ENCODE measurements at regions not wholly inside any gene's neighbourhood (a gene's known extent, or its start where the extent isn't known, plus 50 kb on each side); places are given as distances from the start of the nearest gene placed in this dataset.

GRCh38 chr18:40855661-40856060 lies 1099.4 kb upstream of the PIK3C3 start:
- no peak overlapping the region for H4K5ac ChIP-seq (ENCODE audit: insufficient read length, low read depth, low read length)
- POLR2A ChIA-PET (ENCODE audit: partially characterized antibody), result no interaction called here
- no peak overlapping the region for H2BK120ac ChIP-seq (replicated peaks; ENCODE audit: low read depth, low read length)
- H4K20me1 ChIP-seq (replicated peaks in 1 of 2; ENCODE audit: control insufficient read depth in 1 of 2, insufficient read depth in 2 of 2, low read length in 2 of 2), result no peaks in the 10 kb centered on the region
- no peak for TF ChIP-seq GABPA (IDR thresholded peaks at IDR 0.05; ENCODE audit: borderline replicate concordance, insufficient read depth, low read length)
- no peak for TF ChIP-seq POLR2AphosphoS5 (IDR thresholded peaks at IDR 0.05; ENCODE audit: low read depth, low read length)
- no peak for TF ChIP-seq MAX (IDR thresholded peaks at IDR 0.05)
- no peak for TF ChIP-seq ASH2L (IDR thresholded peaks at IDR 0.05; ENCODE audit: low read length)
- TF ChIP-seq SP4 (IDR thresholded peaks at IDR 0.05; ENCODE audit: low read length), result no peak
- TF ChIP-seq RAD21 (IDR thresholded peaks at IDR 0.05 in 1 of 2, conservative IDR thresholded peaks at IDR 0.05 in 1 of 2; ENCODE audit: low read depth in 2 of 2, low read length in 2 of 2), result no peak
- no peak for TF ChIP-seq SIX5 (IDR thresholded peaks at IDR 0.05; ENCODE audit: low read depth, low read length)
- TF ChIP-seq KDM4A (IDR thresholded peaks at IDR 0.05; ENCODE audit: low read depth, low read length, severe bottlenecking), result no peak
- TF ChIP-seq E2F6 (IDR thresholded peaks at IDR 0.05), result no peak
- TF ChIP-seq RXRA (IDR thresholded peaks at IDR 0.05; ENCODE audit: insufficient read depth, low read depth, low read length), result no peak
- TF ChIP-seq CREB1 (IDR thresholded peaks at IDR 0.05), result no peak
- TF ChIP-seq EP300 (IDR thresholded peaks at IDR 0.05; ENCODE audit: borderline replicate concordance in 1 of 2, low read depth in 2 of 2, low read length in 2 of 2), result no peak
- no peak for TF ChIP-seq EZH2 (IDR thresholded peaks at IDR 0.05; ENCODE audit: low read depth, low read length, severe bottlenecking)
- no peak for TF ChIP-seq MAFK (IDR thresholded peaks at IDR 0.05; ENCODE audit: low read depth, low read length)
- H3K23ac ChIP-seq (ENCODE audit: insufficient read length), result no peak overlapping the region
- H3K14ac ChIP-seq (ENCODE audit: insufficient read length), result no peak overlapping the region
- no peak overlapping the region for H2AK5ac ChIP-seq (ENCODE audit: low read depth, low read length)
- no peaks in the 10 kb centered on the region for H3K23me2 ChIP-seq (ENCODE audit: low read depth, low read length)
- H2BK5ac ChIP-seq (ENCODE audit: low read depth, low read length), result no peak overlapping the region
- no peaks in the 10 kb centered on the region for H3K9me3 ChIP-seq (ENCODE audit: insufficient read depth in 2 of 2, low read depth in 1 of 2, low read length in 1 of 2)
- no peak overlapping the region for H2BK20ac ChIP-seq (ENCODE audit: low read length)
- no peaks in the 10 kb centered on the region for H3K36me3 ChIP-seq (ENCODE audit: control insufficient read depth in 2 of 4, insufficient read depth in 4 of 4, low read length in 3 of 4)
- H3K27ac ChIP-seq (ENCODE audit: low read depth, low read length), result no peak overlapping the region
- no peak for FAIRE-seq
- no peak overlapping the region for H3K4ac ChIP-seq (replicated peaks; ENCODE audit: insufficient read length, low read depth, low read length)
- no peak overlapping the region for H4K91ac ChIP-seq (replicated peaks; ENCODE audit: insufficient read length, low read length)
- H3K9ac ChIP-seq (replicated peaks in 1 of 4; ENCODE audit: extremely low read depth in 1 of 4, low read depth in 3 of 4, low read length in 3 of 4), result no peak overlapping the region
- no peak for DNase-seq (ENCODE audit: low read depth in 1 of 2, low spot score in 2 of 2)
- H2BK12ac ChIP-seq (ENCODE audit: low read depth, low read length), result no peak overlapping the region
- CTCF ChIA-PET (ENCODE audit: partially characterized antibody), result interaction anchor here (0.7 kb wide), 1 partner anchor 63 kb away, joined by 3 read pairs; no protein-coding TSS in a partner anchor
- peak overlapping the region; percentile 88; the same call in 1 of the 2 replicates for H2AFZ ChIP-seq (ENCODE audit: low read length)
- no peak overlapping the region for H4K8ac ChIP-seq (ENCODE audit: extremely low read depth, insufficient read depth, low read length)
- no peak overlapping the region for H3K18ac ChIP-seq (ENCODE audit: extremely low read depth, low read length)
- H3K79me2 ChIP-seq (ENCODE audit: control insufficient read depth in 1 of 2, insufficient read depth in 2 of 2, low read length in 2 of 2), result no peaks in the 10 kb centered on the region
- no peaks in the 10 kb centered on the region for H3K79me1 ChIP-seq (ENCODE audit: low read depth, low read length)
- 96% methylated on average over 4 of the region's 4 CpGs; no CpG with 5 or more reads in 1 of the 2 experiments for WGBS, 2 experiments (ENCODE audit: extremely low coverage in 1 of 2, insufficient coverage in 1 of 2, insufficient read length in 1 of 2, insufficient replicate concordance in 2 of 2, low coverage in 1 of 2, low lambda C conversion rate in 2 of 2, missing lambda C conversion rate in 1 of 2)
- H3K27me3 ChIP-seq (replicated peaks in 1 of 4; ENCODE audit: control insufficient read depth in 3 of 4, extremely low read depth in 1 of 4, insufficient read depth in 3 of 4, low read length in 3 of 4), result no peaks in the 10 kb centered on the region
- no peak overlapping the region for H3K4me3 ChIP-seq (ENCODE audit: extremely low read depth in 1 of 4, insufficient read depth in 2 of 4, low read depth in 3 of 4, low read length in 4 of 4)
- no peak overlapping the region for H2BK15ac ChIP-seq (ENCODE audit: low read length)
- no peak overlapping the region for H3K4me2 ChIP-seq (ENCODE audit: insufficient read depth in 1 of 2, low read depth in 2 of 2, low read length in 2 of 2)
- H3K56ac ChIP-seq (replicated peaks; ENCODE audit: insufficient read length, low read depth, low read length), result no peak overlapping the region
- peaks cover 0 to 2% (median 0%) of the 10 kb centered on the region in 4 experiments; a peak in 2 of 7 replicates for H3K4me1 ChIP-seq (replicated peaks in 1 of 4; ENCODE audit: control insufficient read depth in 3 of 4, insufficient read depth in 4 of 4, low read length in 3 of 4)

Data from H1 (cell line).